ENCODE measurements at regions not wholly inside any gene's neighbourhood (a gene's known extent, or its start where the extent isn't known, plus 50 kb on each side); places are given as distances from the start of the nearest gene placed in this dataset.

DNA sequence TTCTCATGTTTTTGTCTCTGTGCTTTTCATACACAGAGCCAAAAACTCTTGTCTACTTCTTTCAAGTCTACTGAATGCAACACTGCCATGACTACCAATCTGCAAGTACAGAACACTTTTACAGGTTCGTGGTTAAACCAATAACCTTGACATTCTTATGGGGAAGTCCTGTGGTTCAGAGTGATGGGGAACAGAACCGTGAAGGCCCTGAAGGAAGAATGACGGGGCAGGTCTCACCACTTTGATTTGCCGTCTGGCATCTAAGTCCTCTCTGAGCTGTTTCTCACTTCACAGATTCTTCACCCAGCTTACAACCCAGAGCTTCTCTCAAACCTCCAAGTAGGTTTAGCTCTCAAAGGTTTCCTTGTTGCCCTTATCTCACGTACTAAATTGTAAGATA lies 117.5 kb upstream of the SNTG2 start (continued):
- TF ChIP-seq, protein P1, sequence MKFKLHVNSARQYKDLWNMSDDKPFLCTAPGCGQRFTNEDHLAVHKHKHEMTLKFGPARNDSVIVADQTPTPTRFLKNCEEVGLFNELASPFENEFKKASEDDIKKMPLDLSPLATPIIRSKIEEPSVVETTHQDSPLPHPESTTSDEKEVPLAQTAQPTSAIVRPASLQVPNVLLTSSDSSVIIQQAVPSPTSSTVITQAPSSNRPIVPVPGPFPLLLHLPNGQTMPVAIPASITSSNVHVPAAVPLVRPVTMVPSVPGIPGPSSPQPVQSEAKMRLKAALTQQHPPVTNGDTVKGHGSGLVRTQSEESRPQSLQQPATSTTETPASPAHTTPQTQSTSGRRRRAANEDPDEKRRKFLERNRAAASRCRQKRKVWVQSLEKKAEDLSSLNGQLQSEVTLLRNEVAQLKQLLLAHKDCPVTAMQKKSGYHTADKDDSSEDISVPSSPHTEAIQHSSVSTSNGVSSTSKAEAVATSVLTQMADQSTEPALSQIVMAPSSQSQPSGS (IDR thresholded peaks at IDR 0.05; ENCODE audit: low read length), result no peak
- TF ChIP-seq CHD2 (IDR thresholded peaks at IDR 0.05; ENCODE audit: low read length) (no peak), PHF8 (conservative IDR thresholded peaks at IDR 0.05; ENCODE audit: low read depth, low read length) (no peak), GABPA (IDR thresholded peaks at IDR 0.05; ENCODE audit: borderline replicate concordance, insufficient read depth, low read length) (no peak), KDM4A (IDR thresholded peaks at IDR 0.05; ENCODE audit: low read depth, low read length, severe bottlenecking) (no peak)
